B cell (primary cell): ENCODE measurements at regions not wholly inside any gene's neighbourhood (a gene's known extent, or its start where the extent isn't known, plus 50 kb on each side); places are given as distances from the start of the nearest gene placed in this dataset.

Source experiments
- CTCF ChIP-seq: fragments of 200-600 bp; IDR thresholded peaks from one replicate; pipeline ENCODE4 v1.8.0; 2022; ENCODE audit warnings: antibody characterized with exemption, mild to moderate bottlenecking
- EZH2 ChIP-seq: IDR thresholded peaks from 2 replicates; pipeline ENCODE4 v1.6.1; 2012; ENCODE audit warnings: borderline replicate concordance, low read depth, mild to moderate bottlenecking, moderate library complexity, low read length; ENCODE audit not compliant: insufficient read depth, poor library complexity, severe bottlenecking

DNA sequence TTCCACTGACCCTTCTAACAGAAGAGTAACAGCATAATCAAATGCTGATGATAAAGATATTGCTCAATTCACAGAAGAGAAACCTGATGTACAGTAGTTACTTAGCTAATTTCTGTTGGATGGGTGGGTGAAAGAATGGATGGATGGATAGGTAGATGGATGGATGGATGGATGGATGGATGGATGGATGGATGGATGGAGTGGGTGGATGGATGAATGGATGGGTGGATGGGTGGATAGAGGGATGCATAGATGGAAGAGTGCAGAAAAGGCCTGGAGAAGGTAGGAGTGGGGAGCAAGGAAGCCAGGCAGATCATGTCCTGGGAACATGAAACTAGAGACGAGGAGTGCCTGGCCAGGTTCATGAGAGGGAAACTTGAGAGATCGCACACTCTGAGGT is 520.9 kb downstream of the BCL11B start:
- TF ChIP-seq CTCF (no peak), EZH2 (no peak)
